ENCODE measurements at regions not wholly inside any gene's neighbourhood (a gene's known extent, or its start where the extent isn't known, plus 50 kb on each side); places are given as distances from the start of the nearest gene placed in this dataset.

DNA sequence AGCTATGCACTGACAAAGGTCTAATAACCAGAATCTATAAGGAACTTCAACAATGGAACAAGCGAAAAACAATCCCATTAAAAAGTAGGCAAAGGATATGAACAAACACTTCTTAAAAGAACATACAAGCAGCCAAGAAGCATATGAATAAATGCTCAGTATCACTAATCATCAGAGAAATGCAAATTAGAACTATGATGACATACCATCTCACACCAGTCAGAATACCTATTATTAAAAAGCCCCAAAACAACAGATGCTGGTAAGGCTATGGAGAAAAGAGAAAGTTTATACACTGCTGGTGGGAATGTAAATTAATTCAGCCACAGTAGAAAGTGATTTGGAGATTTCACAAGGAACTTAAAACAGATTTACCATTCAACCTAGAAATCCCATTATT is 211.8 kb downstream of the EDN1 start:
- H3K9me3 ChIP-seq: no peaks in the 10 kb centered on the region
- TF ChIP-seq POLR2AphosphoS5 (IDR thresholded peaks at IDR 0.05): no peak
- TF ChIP-seq CTCF (IDR thresholded peaks at IDR 0.05 in 8 of 11, conservative IDR thresholded peaks at IDR 0.05 in 3 of 11): no peak
- no peak for TF ChIP-seq POLR2A (IDR thresholded peaks at IDR 0.05)
- no peaks in the 10 kb centered on the region for H3K27me3 ChIP-seq (replicated peaks in 1 of 7)
- intact Hi-C loops (cut with DNase I; ENCODE audit: low total_unique reads): no loop called here
- no peak overlapping the region for H3K27ac ChIP-seq
- no peak for DNase-seq
- no peaks in the 10 kb centered on the region for H3K36me3 ChIP-seq
- H3K4me1 ChIP-seq: no peaks in the 10 kb centered on the region
- 90 to 98% (median 96%) methylated on average over 1 of the region's 1 CpG for WGBS, 5 donors
- H3K4me3 ChIP-seq: no peak overlapping the region

DNA sequence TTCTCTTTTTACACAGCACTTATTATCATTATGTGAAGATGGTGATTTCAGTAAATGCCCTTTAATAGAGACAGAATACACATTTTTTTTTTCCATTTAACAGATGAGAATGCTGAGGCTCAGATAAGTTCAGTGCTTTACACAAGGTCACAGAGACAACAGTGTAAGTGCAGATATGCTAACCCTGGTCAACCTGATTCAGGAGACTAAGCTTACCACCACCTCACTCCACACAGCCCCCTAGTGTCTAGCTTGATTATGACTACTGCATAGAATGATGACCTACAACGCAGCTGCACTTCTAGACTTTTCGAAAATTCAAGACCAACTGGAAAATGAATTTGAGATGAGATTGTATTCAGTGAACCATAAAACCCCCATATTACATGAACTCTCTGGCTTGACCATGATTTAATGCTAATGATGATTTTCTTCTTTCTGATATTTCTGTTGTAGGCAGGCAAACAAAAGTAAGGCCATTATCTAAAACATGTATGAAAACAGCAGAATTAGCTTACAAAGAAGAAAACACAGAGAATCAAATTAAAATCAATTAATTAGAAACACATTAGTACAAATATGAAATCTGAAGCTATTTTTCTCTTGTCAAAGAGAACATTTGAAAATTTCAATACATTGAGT is 212.1 kb upstream of the PHACTR1 start:
- Histone ChIP-seq H3K9me3 (no peaks in the 10 kb centered on the region), H3K4me1 (no peaks in the 10 kb centered on the region), H3K36me3 (no peaks in the 10 kb centered on the region), H3K27ac (no peak overlapping the region), H3K4me3 (no peak overlapping the region), H3K27me3 (replicated peaks in 1 of 7) (no peaks in the 10 kb centered on the region)
- TF ChIP-seq CTCF (IDR thresholded peaks at IDR 0.05 in 8 of 11, conservative IDR thresholded peaks at IDR 0.05 in 3 of 11) (peak in 6 of 11 experiments; percentile 26 to 44 (median 34)), POLR2AphosphoS5 (IDR thresholded peaks at IDR 0.05) (no peak)
- intact Hi-C loops (cut with DNase I; ENCODE audit: low total_unique reads): no loop called here
- WGBS, 5 donors: 77 to 98% (median 84%) methylated on average over 2 of the region's 2 CpGs
- DNase-seq: no peak

DNA sequence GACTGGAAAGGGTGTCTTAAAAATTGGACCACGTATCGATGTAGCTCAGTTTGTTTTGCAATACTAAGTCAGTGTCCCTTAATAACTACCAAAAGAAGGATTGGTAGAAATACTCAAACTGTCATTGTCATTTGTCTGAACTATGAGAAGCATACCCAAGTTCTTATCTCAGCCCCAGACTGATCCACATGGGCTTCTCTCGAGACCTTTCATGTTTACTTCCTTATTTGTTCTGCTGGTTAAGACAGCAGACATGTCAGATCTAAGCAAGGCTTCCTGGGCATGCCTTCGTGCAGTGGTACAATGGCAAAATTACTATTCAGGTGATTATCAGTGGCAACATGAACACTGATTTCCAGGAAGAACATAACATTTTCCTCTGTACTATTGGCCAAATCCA is 211.1 kb upstream of the PHACTR1 start:
- Histone ChIP-seq H3K27ac (no peak overlapping the region), H3K4me1 (no peaks in the 10 kb centered on the region), H3K36me3 (no peaks in the 10 kb centered on the region), H3K9me3 (peaks cover 0 to 6% (median 0%) of the 10 kb centered on the region in 8 donors), H3K27me3 (replicated peaks in 1 of 7) (no peaks in the 10 kb centered on the region), H3K4me3 (no peak overlapping the region)
- DNase-seq: no peak
- 61 to 66% (median 64%) methylated on average over 4 of the region's 4 CpGs for WGBS, 5 donors
- TF ChIP-seq CTCF (IDR thresholded peaks at IDR 0.05 in 8 of 11, conservative IDR thresholded peaks at IDR 0.05 in 3 of 11): no peak
- no peak for TF ChIP-seq POLR2A (IDR thresholded peaks at IDR 0.05)
- no peak for TF ChIP-seq POLR2AphosphoS5 (IDR thresholded peaks at IDR 0.05)
- intact Hi-C loops (cut with DNase I; ENCODE audit: low total_unique reads): no loop called here

DNA sequence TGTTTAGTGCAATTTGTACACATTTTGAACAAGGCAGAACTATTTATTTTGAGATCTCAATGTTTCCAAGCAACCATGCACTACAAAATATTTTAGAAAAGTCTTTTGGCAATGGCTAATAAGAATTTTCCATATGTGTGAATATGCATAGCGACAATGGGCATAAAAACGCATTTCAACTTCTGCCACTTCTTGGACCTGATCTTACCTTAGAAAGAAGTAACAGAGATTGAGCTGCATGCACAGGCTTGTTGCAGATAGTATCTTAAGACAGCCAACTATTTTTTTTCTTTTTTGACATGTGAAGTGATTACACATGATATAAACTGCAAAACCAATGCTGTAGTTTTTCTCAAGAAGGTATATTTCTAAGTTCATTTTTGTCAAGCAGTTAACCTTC is 210.4 kb upstream of the PHACTR1 start:
- DNase-seq: no peak
- Histone ChIP-seq H3K4me1 (no peaks in the 10 kb centered on the region), H3K4me3 (no peak overlapping the region), H3K36me3 (no peaks in the 10 kb centered on the region), H3K9me3 (peaks cover 0 to 6% (median 0%) of the 10 kb centered on the region in 8 donors), H3K27me3 (replicated peaks in 1 of 7) (no peaks in the 10 kb centered on the region), H3K27ac (no peak overlapping the region)
- intact Hi-C loops (cut with DNase I; ENCODE audit: low total_unique reads): no loop called here
- WGBS, 5 donors: 86 to 90% (median 89%) methylated on average over 2 of the region's 2 CpGs
- TF ChIP-seq CTCF (IDR thresholded peaks at IDR 0.05 in 8 of 11, conservative IDR thresholded peaks at IDR 0.05 in 3 of 11): no peak

Data from spleen (tissue), 11 donors.